Spinal cord (tissue), 9 donors: ENCODE measurements at regions not wholly inside any gene's neighbourhood (a gene's known extent, or its start where the extent isn't known, plus 50 kb on each side); places are given as distances from the start of the nearest gene placed in this dataset.
A peak's percentile ranks its signal among the peaks of the same experiment; 100 is the strongest.
"Not testable (repeated sequence)": the region's sequence is repeated elsewhere in the genome, so short reads cannot be mapped to it uniquely, and the experiment has no call there.

Experiments
- DNase-seq, 6 donors: peaks; one replicate each; pipeline versions ENCODE4 v3.0.0 to v3.0.0-alpha.2; 2013 to 2015; ENCODE audit warnings: low spot score in 6 of 6, low read depth in 4 of 6
- H3K27ac ChIP-seq: one replicate; pipeline ENCODE4 v1.5.1; 2013; ENCODE audit warnings: low read depth, low read length, control low read depth
- H3K27me3 ChIP-seq: one replicate; pipeline ENCODE4 v1.6.1; 2013; ENCODE audit warnings: low read length; ENCODE audit not compliant: control insufficient read depth, insufficient read depth
- H3K36me3 ChIP-seq: one replicate; pipeline ENCODE4 v1.6.1; 2013; ENCODE audit warnings: low read length; ENCODE audit not compliant: control insufficient read depth, insufficient read depth
- H3K4me1 ChIP-seq: one replicate; pipeline ENCODE4 v1.6.1; 2013; ENCODE audit warnings: low read length; ENCODE audit not compliant: control insufficient read depth, insufficient read depth
- H3K4me3 ChIP-seq: one replicate; pipeline ENCODE4 v1.5.1; 2013; ENCODE audit warnings: low read depth, low read length, control low read depth
- H3K9me3 ChIP-seq: one replicate; pipeline ENCODE4 v1.6.1; 2013; ENCODE audit warnings: low read length; ENCODE audit not compliant: control insufficient read depth, insufficient read depth
- WGBS: methylation state at CpG from one replicate; pipeline ENCODE4 v1.1.5; 2013; ENCODE audit warnings: missing lambda C conversion rate; ENCODE audit not compliant: insufficient coverage; 5-methylcytosine and 5-hydroxymethylcytosine counted together
- donor health status: healthy.

- H3K36me3 ChIP-seq, result no peaks in the 10 kb centered on the region
- no peak for DNase-seq
- H3K4me3 ChIP-seq, result no peak overlapping the region
- no peaks in the 10 kb centered on the region for H3K27me3 ChIP-seq
- 100% methylated on average over 1 of the region's 2 CpGs for WGBS
- H3K27ac ChIP-seq, result no peak overlapping the region
- H3K9me3 ChIP-seq, result no peaks in the 10 kb centered on the region
- H3K4me1 ChIP-seq, result no peaks in the 10 kb centered on the region
Observed at GRCh38 chr9:81037889-81038288, 651.5 kb downstream of the TLE1 start.

GRCh38 chr9:81035601-81036000 is 653.7 kb downstream of the TLE1 start:
- H3K9me3 ChIP-seq, result no peaks in the 10 kb centered on the region
- no peaks in the 10 kb centered on the region for H3K27me3 ChIP-seq
- H3K4me1 ChIP-seq, result no peaks in the 10 kb centered on the region
- H3K27ac ChIP-seq, result no peak overlapping the region
- DNase-seq, result no peak
- no CpG with 5 or more reads among the region's 1 CpG for WGBS
- H3K36me3 ChIP-seq, result no peaks in the 10 kb centered on the region
- no peak overlapping the region for H3K4me3 ChIP-seq

- Histone ChIP-seq H3K4me1 (no peaks in the 10 kb centered on the region), H3K9me3 (no peaks in the 10 kb centered on the region), H3K27ac (no peak overlapping the region), H3K4me3 (no peak overlapping the region), H3K27me3 (no peaks in the 10 kb centered on the region), H3K36me3 (no peaks in the 10 kb centered on the region)
- no peak for DNase-seq
- WGBS, result no CpG with 5 or more reads among the region's 4 CpGs
Observed at GRCh38 chr9:81035171-81035570, 654.2 kb downstream of the TLE1 start.

GRCh38 chr9:81032831-81033230 is 656.5 kb downstream of the TLE1 start:
- no CpG with 5 or more reads among the region's 1 CpG for WGBS
- Histone ChIP-seq H3K27me3 (no peaks in the 10 kb centered on the region), H3K4me1 (no peaks in the 10 kb centered on the region), H3K4me3 (no peak overlapping the region), H3K9me3 (no peaks in the 10 kb centered on the region), H3K36me3 (no peaks in the 10 kb centered on the region), H3K27ac (no peak overlapping the region)
- DNase-seq, result no peak

- no peaks in the 10 kb centered on the region for H3K27me3 ChIP-seq
- no peak overlapping the region for H3K27ac ChIP-seq
- peak in 1 of 6 donors; percentile 27 for DNase-seq
- H3K36me3 ChIP-seq, result no peaks in the 10 kb centered on the region
- H3K9me3 ChIP-seq, result no peaks in the 10 kb centered on the region
- no peak overlapping the region for H3K4me3 ChIP-seq
- no peaks in the 10 kb centered on the region for H3K4me1 ChIP-seq
- 91% methylated on average over 1 of the region's 2 CpGs for WGBS
Observed at GRCh38 chr9:81032030-81032572, 657.2 kb downstream of the TLE1 start.

- Histone ChIP-seq H3K4me3 (no peak overlapping the region), H3K36me3 (no peaks in the 10 kb centered on the region), H3K9me3 (no peaks in the 10 kb centered on the region), H3K27ac (no peak overlapping the region), H3K4me1 (no peaks in the 10 kb centered on the region), H3K27me3 (no peaks in the 10 kb centered on the region)
- no peak for DNase-seq
- WGBS, result 95% methylated on average over 6 of the region's 7 CpGs
Observed at GRCh38 chr9:81031422-81032029, 657.8 kb downstream of the TLE1 start.

- no peak overlapping the region for H3K4me3 ChIP-seq
- no peaks in the 10 kb centered on the region for H3K9me3 ChIP-seq
- no peaks in the 10 kb centered on the region for H3K27me3 ChIP-seq
- no peaks in the 10 kb centered on the region for H3K4me1 ChIP-seq
- DNase-seq, result peak in 1 of 6 donors; percentile 12
- H3K27ac ChIP-seq, result no peak overlapping the region
- H3K36me3 ChIP-seq, result no peaks in the 10 kb centered on the region
Observed at GRCh38 chr9:81030027-81030426, 659.3 kb downstream of the TLE1 start.

GRCh38 chr9:81028504-81028903 is 660.8 kb downstream of the TLE1 start:
- Histone ChIP-seq H3K27me3 (no peaks in the 10 kb centered on the region), H3K36me3 (no peaks in the 10 kb centered on the region), H3K4me1 (no peaks in the 10 kb centered on the region), H3K27ac (no peak overlapping the region), H3K4me3 (no peak overlapping the region), H3K9me3 (no peaks in the 10 kb centered on the region)
- no CpG with 5 or more reads among the region's 4 CpGs for WGBS
- peak in 2 of 6 donors; percentile 35 to 47 for DNase-seq

GRCh38 chr9:81022177-81022576 is 667.2 kb downstream of the TLE1 start:
- 100% methylated on average over 1 of the region's 3 CpGs for WGBS
- H3K27ac ChIP-seq, result no peak overlapping the region

GRCh38 chr9:81014945-81015344 is 674.4 kb downstream of the TLE1 start:
- H3K27me3 ChIP-seq, H3K27ac ChIP-seq, H3K9me3 ChIP-seq, H3K4me3 ChIP-seq, DNase-seq, H3K36me3 ChIP-seq, H3K4me1 ChIP-seq: not testable (repeated sequence)
- 78% methylated on average over 1 of the region's 6 CpGs for WGBS

More at GRCh38 chr9:81022177-81022576, 667.2 kb downstream of the TLE1 start:
- peak in 1 of 6 donors; percentile 35 for DNase-seq
- Histone ChIP-seq H3K9me3 (no peaks in the 10 kb centered on the region), H3K36me3 (no peaks in the 10 kb centered on the region), H3K4me3 (no peak overlapping the region), H3K27me3 (no peaks in the 10 kb centered on the region), H3K4me1 (no peaks in the 10 kb centered on the region)
